Tibial nerve (tissue), 4 donors: ENCODE measurements at regions not wholly inside any gene's neighbourhood (a gene's known extent, or its start where the extent isn't known, plus 50 kb on each side); places are given as distances from the start of the nearest gene placed in this dataset.

Experiments used
- CTCF ChIP-seq, 5 experiments: fragments of 200-600 bp in 3 of 5; fragments of 450-650 bp in 2 of 5; sonication (generic) in 3 of 5; IDR thresholded peaks; one replicate each; pipeline ENCODE4 v1.5.1; 2016 to 2019; ENCODE audit warnings: antibody characterized with exemption in 5 of 5, mild to moderate bottlenecking in 3 of 5, moderate library complexity in 2 of 5
- EP300 ChIP-seq, 2 donors: sonication (generic); formaldehyde crosslinking; IDR thresholded peaks; one replicate each; pipeline ENCODE4 v1.6.1; 2017; ENCODE audit warnings: antibody characterized with exemption in 2 of 2, mild to moderate bottlenecking in 1 of 2

- TF ChIP-seq CTCF (IDR thresholded peaks at IDR 0.05) (no peak), EP300 (IDR thresholded peaks at IDR 0.05) (no peak)
Measured at GRCh38 chr13:106153876-106154275, 381.6 kb downstream of the EFNB2 start.
